ENCODE measurements at regions not wholly inside any gene's neighbourhood (a gene's known extent, or its start where the extent isn't known, plus 50 kb on each side); places are given as distances from the start of the nearest gene placed in this dataset.

DNA sequence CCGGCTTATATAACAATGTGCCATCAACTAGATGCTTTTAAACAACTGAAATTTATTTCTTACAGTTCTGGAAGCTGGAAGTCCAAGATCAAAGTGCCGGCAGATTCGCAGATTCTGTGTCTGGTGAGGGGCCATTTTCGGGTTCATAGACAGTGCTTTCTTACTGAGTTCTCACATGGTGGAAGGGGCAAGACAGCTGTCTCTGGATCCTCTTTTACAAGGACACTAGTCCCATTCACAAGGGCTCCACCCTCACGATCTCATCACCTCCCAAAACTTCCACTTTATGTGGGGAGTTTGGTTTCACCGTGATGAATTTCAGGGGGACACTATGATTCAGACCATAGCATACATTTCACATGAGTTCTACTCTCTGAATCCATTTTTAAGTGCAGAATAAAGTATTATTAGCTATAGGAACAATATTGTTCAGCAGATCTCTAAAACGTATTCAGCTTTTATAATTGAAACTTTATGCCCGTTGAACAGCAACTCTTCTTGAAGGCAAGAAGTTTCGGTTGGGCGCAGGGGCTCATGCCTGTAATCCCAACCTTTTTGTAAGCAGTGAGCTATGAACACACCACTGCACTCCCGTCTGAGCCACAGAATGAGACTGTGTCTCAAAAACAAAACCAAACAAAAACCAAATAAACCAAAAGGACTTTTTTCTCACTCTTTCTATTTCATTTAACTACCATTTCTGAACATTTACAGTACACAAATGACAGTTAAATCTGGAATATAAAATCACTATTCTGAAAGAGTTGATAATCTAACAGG is 502.8 kb downstream of the CMPK2 start:
- no peak for DNase-seq

DNA sequence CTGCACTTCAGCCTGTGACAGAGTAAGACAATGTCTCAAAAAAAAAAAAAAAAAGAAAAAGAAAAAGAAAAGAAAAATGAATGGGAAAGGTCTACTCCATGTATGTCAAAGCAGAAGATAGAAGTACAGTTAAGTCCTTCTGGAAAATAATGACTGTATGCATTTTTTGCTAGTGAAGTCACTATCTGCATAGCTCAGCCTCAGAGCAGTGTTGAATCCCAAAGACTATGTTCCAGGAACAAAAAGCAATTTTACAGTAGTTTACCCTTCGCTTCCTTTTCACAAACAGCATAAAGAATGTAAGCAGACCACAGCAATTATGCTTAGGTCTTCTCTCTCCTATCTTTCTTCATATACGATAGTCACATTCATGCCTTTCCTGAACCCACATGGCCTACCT is 497.4 kb downstream of the CMPK2 start:
- DNase-seq: no peak

DNA sequence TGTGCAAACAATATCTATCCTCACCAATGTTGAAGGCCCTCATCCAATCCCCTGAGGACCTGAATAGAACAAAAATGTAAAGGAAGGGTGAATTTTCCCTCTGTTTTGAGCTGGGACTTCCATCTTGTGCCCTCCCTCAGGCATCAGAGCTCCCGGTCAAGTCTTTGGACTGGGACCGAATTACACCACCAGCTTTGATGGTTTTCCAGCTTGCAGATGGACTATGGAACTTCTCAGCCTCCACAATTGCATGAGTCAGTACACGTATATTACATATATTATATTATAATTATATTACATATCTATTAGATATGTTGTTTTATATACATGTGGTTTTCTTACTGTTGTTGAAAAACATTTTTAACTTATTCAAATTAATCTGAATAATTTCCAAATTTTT is 496.4 kb downstream of the CMPK2 start:
- DNase-seq: no peak

DNA sequence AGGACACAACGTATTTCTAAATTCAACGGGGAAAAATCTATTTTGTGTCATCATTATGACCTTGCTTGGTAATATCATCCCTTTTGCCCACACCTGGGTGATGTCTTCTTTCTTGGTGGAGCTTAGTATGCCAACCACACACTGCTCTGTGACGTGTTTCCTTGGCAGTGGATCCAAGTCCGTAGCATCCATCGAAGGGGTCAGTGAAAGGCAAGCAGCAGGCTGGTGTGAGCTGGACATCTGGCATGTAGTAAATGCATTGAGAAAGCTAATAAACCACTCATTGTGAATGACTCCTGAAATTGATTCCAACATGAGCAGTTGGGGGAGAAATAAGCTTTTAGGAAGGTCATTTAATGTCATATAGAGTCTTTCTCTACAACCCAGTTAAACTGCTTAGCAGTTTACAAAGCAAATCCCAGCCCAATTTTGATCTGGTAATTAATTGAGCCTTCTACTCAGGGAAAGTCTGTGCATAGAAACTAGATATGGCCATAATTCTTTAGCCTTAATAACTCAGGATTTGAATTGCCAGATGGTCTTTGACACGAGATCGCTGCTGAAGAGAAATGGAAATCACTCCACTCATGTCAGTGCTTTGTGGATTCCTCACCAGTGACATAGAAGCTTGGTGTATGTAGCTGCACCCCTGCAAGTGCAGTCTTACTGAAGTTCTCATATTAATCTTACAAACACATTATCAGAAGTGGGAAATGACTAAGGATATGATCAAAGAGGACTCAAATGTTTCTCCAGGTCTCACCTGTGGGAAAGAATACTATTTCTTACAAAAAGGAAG is 494.8 kb downstream of the CMPK2 start:
- DNase-seq: no peak

DNA sequence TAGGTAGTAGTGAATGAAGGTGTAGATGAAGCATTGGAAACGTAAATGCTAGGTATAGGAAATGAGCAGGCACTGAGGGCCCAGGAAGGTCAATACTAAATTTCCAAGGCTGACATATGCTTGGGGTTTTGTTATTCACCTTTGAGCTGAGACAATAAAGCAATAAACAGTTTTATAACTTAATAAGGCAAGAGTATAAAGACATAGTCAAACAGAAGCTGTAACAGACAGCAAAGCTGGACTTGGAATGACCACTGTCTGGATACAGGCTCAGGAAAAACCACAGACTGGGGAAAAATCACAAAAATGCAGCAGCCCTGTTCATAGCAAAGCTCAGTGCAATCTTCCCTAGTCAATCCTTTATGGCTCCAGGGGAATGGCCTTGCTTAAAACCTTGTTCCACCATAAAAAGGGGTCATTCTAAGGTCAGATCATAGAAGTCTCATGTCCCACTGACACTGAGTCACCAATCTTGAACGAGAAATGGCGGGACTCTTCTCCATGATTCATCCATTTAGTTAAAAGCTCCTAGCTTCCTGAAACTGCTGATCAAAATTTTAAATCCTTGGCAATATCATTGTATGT is 493.3 kb downstream of the CMPK2 start:
- DNase-seq: no peak

DNA sequence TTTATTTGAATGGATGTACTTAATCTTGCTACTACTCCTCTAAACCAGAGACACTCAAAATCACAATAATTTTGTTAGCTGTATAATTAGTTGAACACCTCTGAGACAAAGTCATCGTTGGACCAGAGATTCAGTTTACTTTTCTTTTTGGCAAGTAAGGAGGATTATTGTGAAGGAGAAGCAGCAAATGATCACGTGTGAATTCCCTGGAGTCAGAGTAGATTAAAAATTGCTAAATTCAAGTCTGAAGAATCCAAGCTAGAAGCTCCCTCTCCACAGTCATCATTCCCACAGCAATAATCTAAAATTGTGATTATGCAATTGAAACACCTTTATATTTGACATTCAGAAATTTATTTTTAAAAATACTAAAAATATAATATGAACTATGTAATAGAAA is 484.4 kb downstream of the CMPK2 start:
- DNase-seq: no peak

DNA sequence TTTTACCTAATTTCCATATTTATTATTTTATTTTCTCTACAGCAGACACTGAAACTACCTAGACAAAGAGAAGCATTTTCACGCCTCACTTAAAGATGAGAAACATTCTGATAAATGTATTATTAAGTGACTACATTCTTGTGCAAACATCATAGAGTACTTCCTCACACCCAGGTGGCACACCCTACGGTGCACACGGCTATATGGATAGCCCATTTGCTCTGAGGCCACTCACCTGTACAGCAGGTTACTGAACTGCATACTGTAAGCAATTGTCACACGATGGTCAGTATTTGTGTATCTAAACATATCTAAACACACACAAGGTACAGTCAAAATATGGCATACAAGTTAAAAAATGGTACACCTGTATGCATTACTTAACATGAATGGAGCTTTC is 481.4 kb downstream of the CMPK2 start:
- no peak for DNase-seq

DNA sequence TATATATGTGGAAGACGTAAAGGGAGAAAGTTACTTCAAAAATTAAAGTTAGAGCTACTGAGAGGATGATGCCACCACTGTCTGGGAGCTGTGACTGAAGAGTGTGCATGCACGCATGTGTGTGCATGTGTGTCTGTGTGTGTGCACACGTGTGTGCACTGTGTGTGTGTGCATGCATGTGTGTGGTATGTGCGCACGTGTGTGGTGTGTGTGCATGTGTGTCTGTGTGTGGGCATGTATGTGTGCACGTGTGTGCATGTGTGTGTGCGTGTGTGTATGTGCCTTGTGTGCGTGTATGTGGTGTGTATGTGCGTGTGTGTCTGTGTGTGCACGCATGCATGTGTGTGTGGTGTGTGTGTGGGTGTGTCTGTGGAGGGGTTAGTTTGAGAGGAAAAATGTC is 473.4 kb downstream of the CMPK2 start:
- DNase-seq: no peak

DNA sequence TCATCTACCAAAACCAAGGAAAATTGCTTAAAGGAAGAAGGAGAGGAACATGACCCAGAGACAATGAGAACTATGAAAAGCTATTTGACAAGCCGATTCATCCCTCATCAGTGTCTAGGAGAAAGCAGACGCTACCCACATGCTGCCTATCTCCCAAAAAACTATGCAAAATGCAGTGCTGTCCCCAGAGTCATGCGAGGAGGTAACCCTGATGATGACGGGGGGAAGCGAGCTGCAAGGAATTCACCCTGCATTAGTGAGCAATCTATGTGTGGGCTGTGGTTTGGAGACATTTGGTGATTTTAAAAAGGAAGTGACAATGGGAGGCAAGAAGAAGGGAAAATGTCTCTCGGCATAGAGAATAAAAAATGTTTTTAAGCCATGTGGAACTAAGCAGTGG is 472.7 kb downstream of the CMPK2 start:
- no peak for DNase-seq

DNA sequence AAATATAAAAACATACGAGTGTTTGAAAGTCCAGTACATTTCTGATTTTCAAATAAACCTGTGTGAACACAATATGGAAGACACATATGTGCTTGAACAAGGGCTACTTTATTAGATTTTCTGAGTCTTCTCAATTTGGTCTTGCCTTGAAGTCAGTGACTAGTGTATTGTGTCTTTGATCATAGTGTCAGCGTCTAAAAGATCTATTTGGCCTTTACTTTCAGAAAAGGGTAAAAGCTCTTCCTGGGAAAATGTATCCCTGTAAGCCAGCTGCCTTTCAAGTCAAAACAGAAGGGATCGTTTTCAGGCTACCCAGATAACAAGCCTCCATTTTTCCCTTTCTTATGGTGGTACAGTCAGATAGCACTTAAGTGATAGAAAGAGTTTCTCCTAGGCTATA is 471.9 kb downstream of the CMPK2 start:
- DNase-seq: no peak

DNA sequence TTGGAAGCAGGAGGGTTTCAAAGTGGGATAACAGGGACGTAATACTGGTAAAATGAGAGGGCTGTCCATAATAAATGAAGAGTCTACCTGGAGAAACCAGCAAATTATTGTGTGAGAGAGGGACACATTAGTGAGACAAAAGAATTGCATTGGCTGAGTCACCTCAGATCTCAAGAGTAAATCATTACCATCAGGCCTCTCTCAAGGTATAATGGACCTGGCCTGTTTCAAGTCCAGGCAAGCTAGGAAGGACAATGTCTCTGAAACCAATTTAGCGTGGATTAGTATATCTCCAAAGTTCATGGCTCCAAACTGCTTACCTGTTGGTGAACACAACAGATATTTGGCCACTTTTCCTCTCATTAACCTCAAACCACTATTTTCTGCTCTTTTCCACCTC is 471.4 kb downstream of the CMPK2 start:
- DNase-seq: no peak

DNA sequence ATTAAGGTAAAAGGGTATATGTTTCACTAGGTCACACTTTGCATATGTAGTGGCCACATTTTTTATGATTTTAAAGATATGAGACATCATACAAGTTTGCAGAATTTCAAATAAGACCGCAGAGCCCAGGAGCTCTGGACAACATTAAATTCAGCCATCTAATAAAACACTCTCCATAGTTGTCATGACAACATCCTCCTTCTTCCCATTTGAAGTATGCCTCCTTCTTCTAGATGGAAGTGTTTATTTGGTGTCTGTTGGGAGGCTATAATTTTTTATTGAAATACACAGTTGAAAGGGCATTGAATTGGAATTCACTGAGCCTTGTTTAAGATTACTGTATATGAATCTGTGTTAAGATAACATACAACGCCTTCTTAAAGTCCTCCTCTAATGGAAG is 467.3 kb downstream of the CMPK2 start:
- no peak for DNase-seq

DNA sequence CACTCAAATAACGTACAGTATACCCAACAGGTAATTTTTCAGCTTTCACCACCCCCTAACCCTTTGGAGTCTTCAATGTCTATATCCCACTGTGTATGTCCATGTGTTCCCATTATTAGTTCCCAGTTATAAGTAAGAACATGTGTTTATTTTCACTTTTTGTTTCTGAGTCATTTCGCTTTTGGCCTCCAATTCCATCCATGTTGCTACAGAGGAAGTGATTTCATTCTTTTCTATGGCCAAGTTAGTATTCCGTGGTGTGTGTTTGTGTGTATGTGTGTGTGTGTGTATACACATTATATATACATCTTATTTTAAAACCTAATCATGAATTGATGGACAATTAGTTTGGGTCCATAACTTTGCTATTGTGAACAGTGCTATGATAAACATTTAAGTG is 464.4 kb downstream of the CMPK2 start:
- DNase-seq: no peak

DNA sequence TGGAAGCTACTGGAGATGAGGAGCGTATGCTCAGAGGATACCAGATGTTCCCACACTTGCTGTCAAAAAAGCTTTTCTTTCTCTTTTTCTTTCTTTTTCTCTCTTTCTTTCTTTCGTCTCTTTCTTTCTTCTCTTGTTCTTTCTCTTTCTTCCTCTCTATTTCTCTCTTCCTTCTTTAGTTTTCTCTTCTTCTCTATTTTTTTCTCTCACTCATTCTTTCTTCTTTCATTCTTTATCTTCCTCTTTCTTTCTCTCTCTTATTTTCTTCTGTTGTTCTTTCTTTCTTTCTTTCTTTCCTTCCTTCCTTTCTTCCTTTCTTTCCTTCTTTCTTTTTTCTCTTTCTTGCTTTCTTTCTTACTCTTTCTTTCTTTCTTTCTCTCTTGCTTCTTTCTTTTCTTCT is 457.6 kb downstream of the CMPK2 start:
- DNase-seq: no peak

DNA sequence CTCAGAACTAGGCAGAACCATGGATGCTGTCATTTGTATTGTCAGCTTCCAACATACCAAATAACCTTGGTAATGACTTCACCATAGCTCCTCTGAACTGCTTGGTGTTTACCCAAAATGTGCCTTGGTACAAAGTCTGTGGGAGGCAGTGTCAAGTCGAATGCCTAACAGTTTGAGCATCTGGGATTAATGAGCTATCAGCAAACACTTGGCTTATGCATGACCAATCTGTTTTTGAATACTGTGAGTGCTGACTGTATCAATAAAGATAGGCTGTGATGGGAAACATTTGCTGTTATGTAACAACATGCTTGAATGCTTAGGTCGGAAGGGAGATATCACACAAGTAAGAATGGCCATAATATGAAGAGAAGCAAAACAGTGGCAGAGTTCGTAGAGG is 455.4 kb downstream of the CMPK2 start:
- DNase-seq: no peak

DNA sequence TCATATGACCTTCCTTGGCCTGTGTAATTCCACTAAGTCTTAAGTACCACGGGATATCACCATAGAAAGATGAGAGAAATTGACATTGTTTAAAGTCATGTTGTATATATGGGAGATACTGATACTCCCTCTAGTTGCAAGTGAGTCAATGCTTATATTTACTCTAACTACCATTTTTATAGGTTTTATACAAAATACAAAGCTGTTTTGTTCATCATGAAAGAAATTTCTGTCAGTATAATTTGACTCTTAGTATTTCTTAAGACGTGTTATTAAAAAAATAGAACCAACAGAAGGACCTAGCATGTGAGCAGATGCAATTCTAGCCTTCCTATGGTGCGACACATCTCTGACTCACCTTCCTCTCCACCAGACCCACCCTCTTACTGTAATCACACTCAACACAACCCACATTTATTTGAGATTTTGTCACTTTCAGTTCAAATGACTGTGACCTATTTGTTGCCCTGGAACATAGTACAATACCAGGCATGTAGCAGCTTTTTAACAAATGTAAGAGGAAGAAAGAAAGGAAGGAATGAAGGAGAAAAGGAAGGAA is 453.1 kb downstream of the CMPK2 start:
- no peak for DNase-seq

DNA sequence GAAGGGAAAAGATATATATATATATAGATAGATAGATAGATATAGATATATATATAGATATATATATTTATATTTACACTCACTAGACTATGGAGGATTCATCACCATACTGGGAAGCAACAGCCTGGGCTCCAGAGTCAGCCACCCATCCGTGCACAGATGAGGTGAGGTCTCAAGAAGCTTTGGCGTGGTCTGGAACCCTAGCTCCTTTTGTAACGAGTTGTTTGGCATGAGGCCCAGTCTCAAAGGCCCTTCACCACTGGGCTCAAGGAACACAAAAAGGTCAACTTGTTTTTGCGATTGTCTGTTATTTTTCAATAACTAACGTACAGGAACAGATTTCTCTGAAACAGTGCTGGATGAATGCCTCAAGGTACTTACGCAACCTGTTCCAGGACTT is 448.7 kb downstream of the CMPK2 start:
- no peak for DNase-seq

DNA sequence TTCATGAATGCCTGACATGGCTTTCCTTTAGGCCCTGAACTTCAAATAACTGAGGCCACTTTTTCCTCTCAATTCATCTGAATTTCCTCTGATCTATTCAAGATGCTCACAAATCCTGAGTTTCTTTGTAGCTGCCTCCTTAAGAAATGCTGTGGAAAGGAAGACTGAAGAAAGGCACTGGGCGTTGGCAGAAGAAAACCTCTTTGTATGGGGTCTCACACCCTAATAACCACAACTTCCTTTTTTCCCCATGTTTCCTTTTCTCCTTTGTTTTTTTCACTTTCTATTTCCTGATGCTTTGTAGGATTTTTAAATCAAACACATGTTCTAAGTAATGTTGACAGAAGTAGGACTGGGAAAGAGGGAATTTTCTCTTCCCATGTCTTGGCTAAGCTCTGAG is 447.4 kb downstream of the CMPK2 start:
- no peak for DNase-seq

DNA sequence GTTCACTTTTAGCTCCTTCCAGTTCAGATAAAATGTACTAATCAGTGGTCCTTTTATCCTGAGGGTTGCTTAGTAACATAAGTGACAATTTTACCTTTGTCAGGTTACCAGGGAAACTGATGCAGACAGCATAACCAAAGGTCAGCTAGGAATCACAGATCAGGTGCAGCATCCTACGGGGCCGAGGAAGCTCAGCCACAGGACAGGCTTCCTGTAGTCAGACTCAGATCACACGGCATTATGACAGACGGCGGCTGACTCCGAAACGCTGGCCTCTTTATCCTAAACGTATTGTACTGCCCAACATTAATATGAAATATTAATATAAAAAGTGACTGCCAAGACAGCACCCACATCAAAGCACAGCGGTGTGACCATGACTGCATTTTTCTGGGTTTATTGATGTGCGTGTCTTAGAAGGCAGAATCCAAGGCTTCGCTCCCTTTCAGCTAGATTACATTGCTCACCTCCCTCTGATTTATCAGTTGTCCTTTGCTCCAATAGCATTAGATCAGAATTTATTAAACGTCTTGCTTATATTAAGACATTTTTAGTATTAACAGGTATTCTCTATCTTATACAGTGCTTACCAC is 444.5 kb downstream of the CMPK2 start:
- DNase-seq: no peak

DNA sequence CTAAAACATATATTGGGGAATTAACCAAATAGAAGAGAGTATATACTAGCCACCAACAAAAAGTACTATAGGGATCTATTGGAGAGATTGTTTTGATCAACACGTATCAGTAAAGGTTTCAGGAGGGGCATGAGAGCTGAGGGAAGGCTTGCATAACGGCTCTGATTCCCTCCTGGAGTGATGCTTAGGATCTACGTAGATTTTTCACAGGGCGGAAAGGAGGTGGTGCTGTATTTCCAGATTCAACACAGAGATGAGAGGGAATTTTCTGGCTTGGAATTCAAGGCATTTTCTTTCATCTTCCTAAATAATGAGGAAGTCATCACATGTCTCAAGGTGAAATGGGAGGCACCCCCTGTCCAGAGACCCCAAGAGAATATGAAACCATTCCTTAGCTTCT is 443.8 kb downstream of the CMPK2 start:
- DNase-seq: no peak

DNA sequence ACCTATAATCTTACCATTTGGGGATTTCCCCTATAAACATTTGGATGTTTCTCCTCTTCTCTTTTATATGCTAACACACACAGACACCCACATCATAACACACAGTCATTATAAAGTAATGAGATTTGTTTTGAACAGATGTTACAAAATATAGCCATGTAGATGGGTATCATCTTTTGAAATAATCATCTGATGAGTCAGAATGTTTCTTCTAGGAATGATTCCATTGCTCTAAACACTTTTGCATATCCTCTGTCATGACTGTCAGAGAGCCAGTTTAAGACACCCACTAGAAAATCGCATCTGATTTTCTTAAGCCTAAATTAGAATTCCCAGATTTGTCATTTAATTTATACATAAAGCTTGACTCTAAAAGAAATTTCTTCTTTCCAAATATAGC is 442.6 kb downstream of the CMPK2 start:
- no peak for DNase-seq

DNA sequence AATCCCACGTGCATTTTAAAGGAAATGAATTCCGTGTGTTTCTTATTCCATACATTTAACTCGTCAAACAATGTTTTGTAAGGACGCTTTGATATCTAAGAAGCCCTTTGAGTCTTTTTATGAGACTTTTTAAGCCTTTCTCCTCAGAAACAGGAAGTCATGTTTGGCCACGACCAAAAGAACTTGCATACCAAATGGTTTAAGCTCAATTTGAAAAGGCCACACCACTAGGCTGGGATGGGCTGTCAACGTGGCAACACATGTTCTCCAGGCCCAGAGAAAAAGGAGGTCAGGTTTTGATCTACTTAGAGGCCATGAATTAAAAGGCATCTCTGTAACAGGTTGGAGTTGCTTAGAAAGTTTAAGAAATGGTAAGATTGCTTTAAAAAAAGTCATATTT is 441.8 kb downstream of the CMPK2 start:
- DNase-seq: no peak

DNA sequence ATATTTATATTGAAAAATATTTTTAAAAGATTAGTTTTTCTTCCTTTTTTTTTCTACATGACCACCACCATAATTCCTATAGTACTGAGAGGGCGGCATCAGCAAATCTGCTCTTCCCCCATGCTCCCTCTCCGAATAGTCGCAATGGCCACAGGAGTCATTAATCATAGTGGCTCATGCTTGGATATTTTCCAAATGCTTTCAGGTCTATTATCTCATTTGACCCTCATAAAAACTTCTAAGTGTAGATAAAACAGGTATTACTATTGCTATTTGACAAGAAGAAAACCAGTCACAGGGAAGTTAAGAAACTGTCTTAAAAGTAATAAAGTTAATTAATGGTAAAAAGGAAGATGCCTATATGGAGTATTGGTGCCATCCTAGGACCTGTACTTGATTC is 440.7 kb downstream of the CMPK2 start:
- no peak for DNase-seq

Measured in activated CD4-positive, alpha-beta T cell treated with anti-CD3 and anti-CD28 coated beads, Interleukin-2, amount 50 U/mL, for 16 hours (primary cell).